Mesendoderm (in vitro differentiated cells): ENCODE measurements at regions not wholly inside any gene's neighbourhood (a gene's known extent, or its start where the extent isn't known, plus 50 kb on each side); places are given as distances from the start of the nearest gene placed in this dataset.

ENCODE experiments used
- DNase-seq: peaks from one replicate; pipeline ENCODE4 v3.0.0; 2013
- H2AK5ac ChIP-seq: 2 replicates; pipeline ENCODE4 v1.6.1; 2013; ENCODE audit warnings: low read length, inconsistent platforms
- H2BK120ac ChIP-seq: 2 replicates; pipeline ENCODE4 v1.6.1; 2013; ENCODE audit warnings: low read depth, mild to moderate bottlenecking, low read length, moderate library complexity, mixed read lengths
- H2BK15ac ChIP-seq: replicated peaks from 2 replicates; pipeline ENCODE4 v1.6.1; 2013; ENCODE audit warnings: low read depth, mild to moderate bottlenecking, moderate library complexity
- H2BK5ac ChIP-seq: 2 replicates; pipeline ENCODE4 v1.6.1; 2013; ENCODE audit warnings: low read length, inconsistent platforms
- H3K18ac ChIP-seq: 2 replicates; pipeline ENCODE4 v1.6.1; 2013; ENCODE audit warnings: mild to moderate bottlenecking, low read length, mixed read lengths
- H3K23ac ChIP-seq: one replicate; pipeline ENCODE4 v1.6.1; 2013; ENCODE audit warnings: low read length
- H3K27ac ChIP-seq: 2 replicates; pipeline ENCODE4 v1.5.1; 2013; ENCODE audit warnings: low read depth, mild to moderate bottlenecking, inconsistent platforms, low read length, moderate library complexity
- H3K27me3 ChIP-seq: 2 replicates; pipeline ENCODE4 v1.6.1; 2013; ENCODE audit warnings: low read length, control low read depth, mild to moderate bottlenecking, inconsistent platforms; ENCODE audit not compliant: insufficient read depth, poor library complexity
- H3K36me3 ChIP-seq: 2 replicates; pipeline ENCODE4 v1.6.1; 2013; ENCODE audit warnings: low read length, inconsistent platforms; ENCODE audit not compliant: control insufficient read depth, insufficient read depth
- H3K4ac ChIP-seq: one replicate; pipeline ENCODE4 v1.6.1; 2013; ENCODE audit warnings: low read depth, mild to moderate bottlenecking, low read length, moderate library complexity
- H3K4me1 ChIP-seq: 2 replicates; pipeline ENCODE4 v1.6.1; 2013; ENCODE audit warnings: low read depth, low read length, inconsistent platforms; ENCODE audit not compliant: control insufficient read depth
- H3K4me2 ChIP-seq: 2 replicates; pipeline ENCODE4 v1.6.1; 2013; ENCODE audit warnings: low read length
- H3K4me3 ChIP-seq: 2 replicates; pipeline ENCODE4 v1.5.1; 2013; ENCODE audit warnings: mild to moderate bottlenecking, low read length
- H3K56ac ChIP-seq: one replicate; pipeline ENCODE4 v1.6.1; 2013; ENCODE audit warnings: low read length
- H3K79me1 ChIP-seq: 2 replicates; pipeline ENCODE4 v1.6.1; 2013; ENCODE audit warnings: low read length, inconsistent platforms
- H3K79me2 ChIP-seq: 2 replicates; pipeline ENCODE4 v1.6.1; 2013; ENCODE audit warnings: mild to moderate bottlenecking, low read length; ENCODE audit not compliant: control insufficient read depth, insufficient read depth
- H3K9ac ChIP-seq: 2 replicates; pipeline ENCODE4 v1.6.1; 2013; ENCODE audit warnings: low read length, inconsistent platforms
- H4K5ac ChIP-seq: one replicate; pipeline ENCODE4 v1.6.1; 2013; ENCODE audit warnings: low read length
- H4K8ac ChIP-seq: one replicate; pipeline ENCODE4 v1.6.1; 2013; ENCODE audit warnings: low read depth, mild to moderate bottlenecking, control low read depth, low read length, moderate library complexity
- WGBS: extraction: QIAGEN DNeasy Blood & Tissue Kit; methylation state at CpG from one replicate; pipeline ENCODE4 v1.1.7; 2013; ENCODE audit warnings: low lambda C conversion rate, missing lambda C conversion rate; ENCODE audit not compliant: insufficient coverage; ENCODE audit errors: extremely low coverage; 5-methylcytosine and 5-hydroxymethylcytosine counted together

- Histone ChIP-seq H3K9ac (no peak overlapping the region), H2AK5ac (no peak overlapping the region), H3K56ac (no peak overlapping the region), H3K4me1 (no peaks in the 10 kb centered on the region), H3K27ac (no peak overlapping the region), H3K4me3 (no peak overlapping the region), H4K5ac (no peak overlapping the region), H3K4me2 (no peak overlapping the region), H4K8ac (no peak overlapping the region), H3K23ac (no peak overlapping the region), H3K4ac (no peak overlapping the region), H2BK120ac (no peak overlapping the region), H2BK5ac (no peak overlapping the region), H3K36me3 (no peaks in the 10 kb centered on the region), H3K27me3 (no peaks in the 10 kb centered on the region), H3K79me2 (no peaks in the 10 kb centered on the region), H3K18ac (no peak overlapping the region), H2BK15ac (no peak overlapping the region), H3K79me1 (no peaks in the 10 kb centered on the region)
- no peak for DNase-seq
- WGBS: no CpG with 5 or more reads among the region's 7 CpGs
Measured at GRCh38 chr1:29541631-29542030, 305.3 kb downstream of the PTPRU start.

- Histone ChIP-seq H3K56ac (no peak overlapping the region), H4K5ac (no peak overlapping the region), H2AK5ac (no peak overlapping the region), H2BK15ac (no peak overlapping the region), H3K4me2 (no peak overlapping the region), H2BK120ac (no peak overlapping the region), H3K18ac (no peak overlapping the region), H3K27ac (no peak overlapping the region), H3K4ac (no peak overlapping the region), H3K27me3 (no peaks in the 10 kb centered on the region), H4K8ac (no peak overlapping the region), H3K4me3 (no peak overlapping the region), H3K4me1 (no peaks in the 10 kb centered on the region), H3K36me3 (no peaks in the 10 kb centered on the region), H3K79me2 (no peaks in the 10 kb centered on the region), H3K9ac (no peak overlapping the region), H3K23ac (no peak overlapping the region), H2BK5ac (no peak overlapping the region), H3K79me1 (no peaks in the 10 kb centered on the region)
- no CpG with 5 or more reads among the region's 10 CpGs for WGBS
- DNase-seq: no peak
Measured at GRCh38 chr1:29540801-29541357, 304.6 kb downstream of the PTPRU start.

GRCh38 chr1:29539971-29540370, 303.6 kb downstream of the PTPRU start:
- Histone ChIP-seq H3K56ac (no peak overlapping the region), H3K4me3 (no peak overlapping the region), H4K8ac (no peak overlapping the region), H2BK15ac (no peak overlapping the region), H3K4ac (no peak overlapping the region), H3K27ac (no peak overlapping the region), H2BK120ac (no peak overlapping the region), H3K4me1 (no peaks in the 10 kb centered on the region), H3K79me1 (no peaks in the 10 kb centered on the region), H3K27me3 (no peaks in the 10 kb centered on the region), H3K23ac (no peak overlapping the region), H3K36me3 (no peaks in the 10 kb centered on the region), H3K79me2 (no peaks in the 10 kb centered on the region), H4K5ac (no peak overlapping the region), H3K9ac (no peak overlapping the region), H2AK5ac (no peak overlapping the region), H3K18ac (no peak overlapping the region), H3K4me2 (no peak overlapping the region), H2BK5ac (no peak overlapping the region)
- no CpG with 5 or more reads among the region's 7 CpGs for WGBS
- no peak for DNase-seq

- no peak for DNase-seq
- no peak overlapping the region for H4K8ac ChIP-seq
- no peak overlapping the region for H3K56ac ChIP-seq
- no peaks in the 10 kb centered on the region for H3K4me1 ChIP-seq
- H2BK120ac ChIP-seq: no peak overlapping the region
- no peak overlapping the region for H4K5ac ChIP-seq
- H3K79me2 ChIP-seq: no peaks in the 10 kb centered on the region
- H3K18ac ChIP-seq: no peak overlapping the region
- H3K79me1 ChIP-seq: no peaks in the 10 kb centered on the region
- no peak overlapping the region for H3K4ac ChIP-seq
- no peak overlapping the region for H3K23ac ChIP-seq
- H3K36me3 ChIP-seq: no peaks in the 10 kb centered on the region
- no peak overlapping the region for H3K27ac ChIP-seq
- H3K27me3 ChIP-seq: no peaks in the 10 kb centered on the region
- no CpG with 5 or more reads among the region's 3 CpGs for WGBS
- H3K4me3 ChIP-seq: no peak overlapping the region
- H2BK15ac ChIP-seq: no peak overlapping the region
- H3K9ac ChIP-seq: no peak overlapping the region
- H3K4me2 ChIP-seq: no peak overlapping the region
- no peak overlapping the region for H2BK5ac ChIP-seq
- H2AK5ac ChIP-seq: no peak overlapping the region
Measured at GRCh38 chr1:29538586-29538985, 302.3 kb downstream of the PTPRU start.

GRCh38 chr1:29532751-29533150, 296.4 kb downstream of the PTPRU start:
- Histone ChIP-seq H3K4me3 (no peak overlapping the region), H4K5ac (no peak overlapping the region), H2BK120ac (no peak overlapping the region), H3K9ac (no peak overlapping the region), H3K56ac (no peak overlapping the region), H3K4me2 (no peak overlapping the region), H3K4ac (no peak overlapping the region), H3K27ac (no peak overlapping the region), H2BK15ac (no peak overlapping the region), H4K8ac (no peak overlapping the region), H3K4me1 (no peaks in the 10 kb centered on the region), H3K27me3 (no peaks in the 10 kb centered on the region), H3K18ac (no peak overlapping the region), H3K79me2 (no peaks in the 10 kb centered on the region), H2AK5ac (no peak overlapping the region), H3K23ac (no peak overlapping the region), H3K36me3 (no peaks in the 10 kb centered on the region), H2BK5ac (no peak overlapping the region), H3K79me1 (no peaks in the 10 kb centered on the region)
- no peak for DNase-seq
- no CpG with 5 or more reads among the region's 1 CpG for WGBS

GRCh38 chr1:29532285-29532684, 296.0 kb downstream of the PTPRU start:
- no CpG with 5 or more reads among the region's 6 CpGs for WGBS
- no peak overlapping the region for H3K23ac ChIP-seq
- no peaks in the 10 kb centered on the region for H3K36me3 ChIP-seq
- H2BK120ac ChIP-seq: no peak overlapping the region
- H2BK15ac ChIP-seq: no peak overlapping the region
- H3K9ac ChIP-seq: no peak overlapping the region
- no peak for DNase-seq
- H3K79me1 ChIP-seq: no peaks in the 10 kb centered on the region
- no peak overlapping the region for H3K4ac ChIP-seq
- no peaks in the 10 kb centered on the region for H3K4me1 ChIP-seq
- H3K27me3 ChIP-seq: no peaks in the 10 kb centered on the region
- no peak overlapping the region for H3K56ac ChIP-seq
- H3K4me3 ChIP-seq: no peak overlapping the region
- H4K8ac ChIP-seq: no peak overlapping the region
- no peak overlapping the region for H2AK5ac ChIP-seq
- H2BK5ac ChIP-seq: no peak overlapping the region
- H3K4me2 ChIP-seq: no peak overlapping the region
- no peak overlapping the region for H4K5ac ChIP-seq
- no peak overlapping the region for H3K18ac ChIP-seq
- no peaks in the 10 kb centered on the region for H3K79me2 ChIP-seq
- no peak overlapping the region for H3K27ac ChIP-seq
